IMR-90 (cell line): ENCODE measurements at regions not wholly inside any gene's neighbourhood (a gene's known extent, or its start where the extent isn't known, plus 50 kb on each side); places are given as distances from the start of the nearest gene placed in this dataset.

ENCODE experiments used
- ATAC-seq: fragments of 200-7000 bp; cut with Tn5 transposase; 2 replicates; pipeline ENCODE4 v1.9.1; 2020; ENCODE audit warnings: low read depth, mild to moderate bottlenecking, moderate library complexity
- BruUV-seq: library from RNA; stranded (reverse); fragments of 400-500 nt; replicated peaks from 2 replicates; lab custom pipeline; 2021; lab: Mats Ljungman, UMichigan
- CTCF ChIA-PET: fragments of 300-600 bp; formaldehyde crosslinking; extraction: SDS; loops from one replicate; lab custom pipeline; 2021; ENCODE audit warnings: antibody characterized with exemption; lab: Yijun Ruan, JAX
- POLR2A ChIA-PET: fragments of 300-600 bp; sonication (Branson Sonifier 250); formaldehyde crosslinking; loops from one replicate; lab custom pipeline; 2022; ENCODE audit warnings: antibody characterized with exemption; ENCODE audit not compliant: unreplicated experiment; lab: Charles Lee
- DNase-seq: peaks from one replicate; pipeline ENCODE4 v3.0.0; 2013
- H2AFZ ChIP-seq: replicated peaks from 2 replicates; pipeline ENCODE3; 2013; ENCODE audit warnings: low read length, mild to moderate bottlenecking; ENCODE audit not compliant: poor library complexity
- H2AK5ac ChIP-seq: 2 replicates; pipeline ENCODE4 v1.6.1; 2013; ENCODE audit warnings: low read depth, low read length, inconsistent platforms
- H2AK9ac ChIP-seq: replicated peaks from 2 replicates; pipeline ENCODE3; 2013; ENCODE audit warnings: mild to moderate bottlenecking, low read depth, low read length, moderate library complexity; ENCODE audit not compliant: poor library complexity
- H2BK120ac ChIP-seq: 2 replicates; pipeline ENCODE4 v1.6.1; 2013; ENCODE audit warnings: low read depth, low read length, inconsistent platforms
- H2BK15ac ChIP-seq: 3 replicates; pipeline ENCODE4 v1.6.1; 2013; ENCODE audit warnings: low read depth, low read length, inconsistent platforms
- H2BK20ac ChIP-seq: 2 replicates; pipeline ENCODE4 v1.6.1; 2013; ENCODE audit warnings: low read depth, mild to moderate bottlenecking, inconsistent platforms, low read length, moderate library complexity
- H2BK5ac ChIP-seq: 2 replicates; pipeline ENCODE4 v1.6.1; 2013; ENCODE audit warnings: mild to moderate bottlenecking, low read depth, low read length, inconsistent platforms; ENCODE audit not compliant: poor library complexity, severe bottlenecking
- H3K14ac ChIP-seq: replicated peaks from 2 replicates; pipeline ENCODE4 v1.6.1; 2013; ENCODE audit warnings: low read depth, low read length, inconsistent platforms
- H3K18ac ChIP-seq: 2 replicates; pipeline ENCODE4 v1.6.1; 2013; ENCODE audit warnings: low read depth, low read length, control low read depth
- H3K23ac ChIP-seq: 2 replicates; pipeline ENCODE4 v1.6.1; 2013; ENCODE audit warnings: low read depth, low read length, inconsistent platforms
- H3K27ac ChIP-seq: 2 replicates; pipeline ENCODE4 v1.5.1; 2013; ENCODE audit warnings: mild to moderate bottlenecking, control low read depth, low read length; ENCODE audit not compliant: insufficient read depth
- H3K27me3 ChIP-seq: 2 replicates; pipeline ENCODE4 v1.6.1; 2013; ENCODE audit warnings: low read length; ENCODE audit not compliant: control insufficient read depth, insufficient read depth
- H3K36me3 ChIP-seq: 2 replicates; pipeline ENCODE4 v1.6.1; 2013; ENCODE audit warnings: low read length, mixed read lengths; ENCODE audit not compliant: control insufficient read depth, insufficient read depth
- H3K4ac ChIP-seq: 2 replicates; pipeline ENCODE4 v1.6.1; 2013; ENCODE audit warnings: low read depth, low read length, inconsistent platforms
- H3K4me1 ChIP-seq: 2 replicates; pipeline ENCODE4 v1.6.1; 2013; ENCODE audit warnings: low read length, mixed read lengths; ENCODE audit not compliant: control insufficient read depth, insufficient read depth
- H3K4me2 ChIP-seq: 2 replicates; pipeline ENCODE4 v1.6.1; 2013; ENCODE audit warnings: low read depth, mild to moderate bottlenecking, control low read depth, low read length, moderate library complexity
- H3K4me3 ChIP-seq: 2 replicates; pipeline ENCODE4 v1.5.1; 2013; ENCODE audit warnings: low read depth, mild to moderate bottlenecking, control low read depth, low read length, moderate library complexity; ENCODE audit not compliant: insufficient read depth
- H3K56ac ChIP-seq: 2 replicates; pipeline ENCODE4 v1.6.1; 2013; ENCODE audit warnings: low read length, inconsistent platforms; ENCODE audit not compliant: insufficient read depth; ENCODE audit errors: extremely low read depth
- H3K79me1 ChIP-seq, 2 experiments: 2 replicates each; pipeline ENCODE4 v1.6.1; 2013; ENCODE audit warnings: low read length in 2 of 2, inconsistent platforms in 1 of 2, low read depth in 1 of 2
- H3K9ac ChIP-seq: 2 replicates; pipeline ENCODE4 v1.6.1; 2013; ENCODE audit warnings: low read depth, low read length, control low read depth
- H3K9me1 ChIP-seq: 2 replicates; pipeline ENCODE4 v1.6.1; 2013; ENCODE audit warnings: low read length, inconsistent platforms; ENCODE audit not compliant: insufficient read depth
- H3K9me3 ChIP-seq: 2 replicates; pipeline ENCODE4 v1.6.1; 2013; ENCODE audit warnings: low read length; ENCODE audit not compliant: control insufficient read depth, insufficient read depth
- H4K20me1 ChIP-seq: 2 replicates; pipeline ENCODE4 v1.6.1; 2013; ENCODE audit warnings: low read length, inconsistent platforms; ENCODE audit not compliant: insufficient read depth
- H4K5ac ChIP-seq: 2 replicates; pipeline ENCODE4 v1.6.1; 2013; ENCODE audit warnings: mild to moderate bottlenecking, low read depth, low read length, control low read depth
- H4K8ac ChIP-seq, 2 experiments: 2 replicates each; pipeline ENCODE4 v1.6.1; 2013; ENCODE audit warnings: low read depth in 2 of 2, low read length in 2 of 2, control low read depth in 1 of 2, inconsistent platforms in 1 of 2
- H4K91ac ChIP-seq: 2 replicates; pipeline ENCODE4 v1.6.1; 2013; ENCODE audit warnings: low read depth, low read length, inconsistent platforms; ENCODE audit not compliant: insufficient read depth
- BHLHE40 ChIP-seq: fragments of 150-350 bp; IDR thresholded peaks from 2 replicates; pipeline ENCODE4 v1.6.1; 2016; ENCODE audit warnings: mild to moderate bottlenecking, low read depth, low read length
- CEBPB ChIP-seq: IDR thresholded peaks from 2 replicates; pipeline ENCODE4 v1.6.1; 2012; ENCODE audit warnings: low read depth, low read length, improper control_type of control experiment
- CHD1 ChIP-seq: IDR thresholded peaks from 2 replicates; pipeline ENCODE4 v1.6.1; 2012; ENCODE audit warnings: low read depth, low read length, improper control_type of control experiment
- FOS ChIP-seq: fragments of 150-350 bp; IDR thresholded peaks from 2 replicates; pipeline ENCODE4 v1.6.1; 2016; ENCODE audit warnings: low read depth, low read length
- MAFK ChIP-seq: IDR thresholded peaks from 2 replicates; pipeline ENCODE4 v1.6.1; 2012; ENCODE audit warnings: low read depth, low read length, improper control_type of control experiment
- MAZ ChIP-seq: IDR thresholded peaks from 2 replicates; pipeline ENCODE4 v1.6.1; 2012; ENCODE audit warnings: low read depth, mild to moderate bottlenecking, low read length, improper control_type of control experiment, moderate library complexity, borderline replicate concordance
- MXI1 ChIP-seq: IDR thresholded peaks from 2 replicates; pipeline ENCODE4 v1.6.1; 2012; ENCODE audit warnings: low read depth, mild to moderate bottlenecking, low read length, moderate library complexity, borderline replicate concordance
- NFE2L2 ChIP-seq: fragments of 150-350 bp; IDR thresholded peaks from 2 replicates; pipeline ENCODE4 v1.6.1; 2016; ENCODE audit warnings: low read depth, mild to moderate bottlenecking, low read length
- POLR2A ChIP-seq: IDR thresholded peaks from 2 replicates; pipeline ENCODE4 v1.6.1; 2012; ENCODE audit warnings: mild to moderate bottlenecking, low read depth, low read length
- RAD21 ChIP-seq: IDR thresholded peaks from 2 replicates; pipeline ENCODE4 v1.6.1; 2012; ENCODE audit warnings: low read length, improper control_type of control experiment
- RCOR1 ChIP-seq: IDR thresholded peaks from 2 replicates; pipeline ENCODE4 v1.6.1; 2012; ENCODE audit warnings: mild to moderate bottlenecking, low read length, improper control_type of control experiment; ENCODE audit not compliant: insufficient replicate concordance
- RFX5 ChIP-seq: IDR thresholded peaks from 2 replicates; pipeline ENCODE4 v1.8.0; 2012; ENCODE audit warnings: low read depth, mild to moderate bottlenecking, low read length, moderate library complexity
- SMC3 ChIP-seq: fragments of 150-350 bp; IDR thresholded peaks from 2 replicates; pipeline ENCODE4 v1.6.1; 2016; ENCODE audit warnings: low read depth, mild to moderate bottlenecking, antibody characterized with exemption, low read length, moderate library complexity
- WGBS, 2 experiments: methylation state at CpG; one replicate each; pipeline versions ENCODE4 v1.1.5 to v1.1.7; 2013; ENCODE audit warnings: missing lambda C conversion rate in 2 of 2; ENCODE audit not compliant: insufficient read length in 1 of 2; ENCODE audit errors: extremely low coverage in 2 of 2; 5-methylcytosine and 5-hydroxymethylcytosine counted together
- dilution Hi-C: fragments of 300-500 bp; cut with HindIII; formaldehyde crosslinking; loops from one replicate; pipeline ENCODE4 v1.14.3; 2018; ENCODE audit warnings: low sequenced_read_pairs; ENCODE audit not compliant: unreplicated experiment
- in situ Hi-C: fragments of 300-500 bp; cut with MboI; formaldehyde crosslinking; loops from 3 replicates; pipeline ENCODE4 v1.14.3; 2019; ENCODE audit warnings: low sequenced_read_pairs, inconsistent platforms, mixed read lengths
- intact Hi-C: fragments of 100-400 bp; cut with micrococcal nuclease; formaldehyde crosslinking; loops from 2 replicates; pipeline ENCODE4 v1.10.0; 2022
- TF ChIP-seq, protein P1 (sequence below): fragments of 150-350 bp; IDR thresholded peaks from 2 replicates; pipeline ENCODE4 v1.6.1; 2017; ENCODE audit warnings: mild to moderate bottlenecking, antibody characterized with exemption, low read length, low read depth
- TF ChIP-seq, protein P2 (sequence below): conservative IDR thresholded peaks from 2 replicates; pipeline ENCODE4 v1.5.1; 2012; ENCODE audit warnings: mild to moderate bottlenecking, low read depth, low read length, improper control_type of control experiment
- TF ChIP-seq, protein P3 (sequence below): fragments of 150-350 bp; IDR thresholded peaks from 2 replicates; pipeline ENCODE4 v1.6.1; 2016; ENCODE audit warnings: low read depth, mild to moderate bottlenecking, low read length, moderate library complexity, borderline replicate concordance

DNA sequence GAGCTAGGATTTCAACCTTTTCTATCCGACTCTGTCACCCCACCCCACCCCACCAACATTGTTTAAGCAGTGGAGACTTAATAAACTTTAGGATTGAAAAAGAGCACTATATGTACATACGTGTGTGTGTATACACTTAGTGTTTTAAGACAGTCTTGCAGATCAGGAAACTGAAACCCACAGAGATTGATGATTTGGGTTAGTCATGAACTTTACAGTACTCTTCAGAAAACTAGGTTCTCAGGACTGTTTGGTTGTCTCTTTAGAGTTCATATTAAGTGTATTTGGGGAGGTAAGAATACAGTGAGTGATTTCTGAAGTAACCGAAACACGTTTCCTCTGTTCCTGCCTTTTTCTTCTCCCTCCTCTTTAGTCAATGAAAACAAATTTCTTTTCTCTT, 1043.1 kb downstream of the TLE1 start:
- Histone ChIP-seq H2BK120ac (no peak overlapping the region), H3K56ac (no peak overlapping the region), H2AK5ac (no peak overlapping the region), H3K23ac (no peak overlapping the region), H2BK5ac (no peak overlapping the region), H3K9me3 (no peaks in the 10 kb centered on the region), H3K18ac (no peak overlapping the region), H3K27me3 (no peaks in the 10 kb centered on the region), H4K5ac (no peak overlapping the region), H2BK15ac (no peak overlapping the region), H3K4ac (no peak overlapping the region), H3K14ac (no peak overlapping the region), H3K9me1 (no peaks in the 10 kb centered on the region), H4K8ac (no peak overlapping the region), H3K4me1 (peaks cover 3% of the 10 kb centered on the region), H3K79me1 (no peaks in the 10 kb centered on the region), H2BK20ac (no peak overlapping the region), H2AFZ (no peak overlapping the region), H3K27ac (no peak overlapping the region), H2AK9ac (no peak overlapping the region), H3K4me3 (no peak overlapping the region), H3K4me2 (no peak overlapping the region), H4K91ac (no peak overlapping the region), H3K9ac (no peak overlapping the region), H3K36me3 (no peaks in the 10 kb centered on the region), H4K20me1 (no peaks in the 10 kb centered on the region)
- ChIA-PET POLR2A (no interaction called here), CTCF (interaction anchor here (0.5 kb wide), 1 partner anchor 48 kb away, joined by 4 read pairs; no protein-coding TSS in a partner anchor)
- BruUV-seq = no TSS peak
- DNase-seq (no peak), ATAC-seq (no peak)
- WGBS, 2 experiments = no CpG with 5 or more reads among the region's 4 CpGs
- dilution Hi-C loops (no loop called here), intact Hi-C loops (no loop called here), in situ Hi-C loops (no loop called here)
- TF ChIP-seq RCOR1 (no peak), MAZ (no peak), NFE2L2 (no peak), CHD1 (no peak), FOS (no peak), CEBPB (no peak), SMC3 (no peak), MAFK (no peak), BHLHE40 (no peak), RAD21 (no peak), RFX5 (no peak), POLR2A (no peak), MXI1 (no peak)
- TF ChIP-seq, protein P1, sequence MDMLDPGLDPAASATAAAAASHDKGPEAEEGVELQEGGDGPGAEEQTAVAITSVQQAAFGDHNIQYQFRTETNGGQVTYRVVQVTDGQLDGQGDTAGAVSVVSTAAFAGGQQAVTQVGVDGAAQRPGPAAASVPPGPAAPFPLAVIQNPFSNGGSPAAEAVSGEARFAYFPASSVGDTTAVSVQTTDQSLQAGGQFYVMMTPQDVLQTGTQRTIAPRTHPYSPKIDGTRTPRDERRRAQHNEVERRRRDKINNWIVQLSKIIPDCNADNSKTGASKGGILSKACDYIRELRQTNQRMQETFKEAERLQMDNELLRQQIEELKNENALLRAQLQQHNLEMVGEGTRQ = no peak
- TF ChIP-seq, protein P2, sequence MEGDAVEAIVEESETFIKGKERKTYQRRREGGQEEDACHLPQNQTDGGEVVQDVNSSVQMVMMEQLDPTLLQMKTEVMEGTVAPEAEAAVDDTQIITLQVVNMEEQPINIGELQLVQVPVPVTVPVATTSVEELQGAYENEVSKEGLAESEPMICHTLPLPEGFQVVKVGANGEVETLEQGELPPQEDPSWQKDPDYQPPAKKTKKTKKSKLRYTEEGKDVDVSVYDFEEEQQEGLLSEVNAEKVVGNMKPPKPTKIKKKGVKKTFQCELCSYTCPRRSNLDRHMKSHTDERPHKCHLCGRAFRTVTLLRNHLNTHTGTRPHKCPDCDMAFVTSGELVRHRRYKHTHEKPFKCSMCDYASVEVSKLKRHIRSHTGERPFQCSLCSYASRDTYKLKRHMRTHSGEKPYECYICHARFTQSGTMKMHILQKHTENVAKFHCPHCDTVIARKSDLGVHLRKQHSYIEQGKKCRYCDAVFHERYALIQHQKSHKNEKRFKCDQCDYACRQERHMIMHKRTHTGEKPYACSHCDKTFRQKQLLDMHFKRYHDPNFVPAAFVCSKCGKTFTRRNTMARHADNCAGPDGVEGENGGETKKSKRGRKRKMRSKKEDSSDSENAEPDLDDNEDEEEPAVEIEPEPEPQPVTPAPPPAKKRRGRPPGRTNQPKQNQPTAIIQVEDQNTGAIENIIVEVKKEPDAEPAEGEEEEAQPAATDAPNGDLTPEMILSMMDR = no peak
- TF ChIP-seq, protein P3, sequence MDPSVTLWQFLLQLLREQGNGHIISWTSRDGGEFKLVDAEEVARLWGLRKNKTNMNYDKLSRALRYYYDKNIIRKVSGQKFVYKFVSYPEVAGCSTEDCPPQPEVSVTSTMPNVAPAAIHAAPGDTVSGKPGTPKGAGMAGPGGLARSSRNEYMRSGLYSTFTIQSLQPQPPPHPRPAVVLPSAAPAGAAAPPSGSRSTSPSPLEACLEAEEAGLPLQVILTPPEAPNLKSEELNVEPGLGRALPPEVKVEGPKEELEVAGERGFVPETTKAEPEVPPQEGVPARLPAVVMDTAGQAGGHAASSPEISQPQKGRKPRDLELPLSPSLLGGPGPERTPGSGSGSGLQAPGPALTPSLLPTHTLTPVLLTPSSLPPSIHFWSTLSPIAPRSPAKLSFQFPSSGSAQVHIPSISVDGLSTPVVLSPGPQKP = no peak
